HG02884 (cell line): ENCODE measurements at regions not wholly inside any gene's neighbourhood (a gene's known extent, or its start where the extent isn't known, plus 50 kb on each side); places are given as distances from the start of the nearest gene placed in this dataset.

Experiments
- ATAC-seq: cut with Tn5 transposase; IDR thresholded peaks from one replicate; pipeline ENCODE4 v1.9.1; 2021; ENCODE audit warnings: mild to moderate bottlenecking, moderate library complexity; ENCODE audit not compliant: unreplicated experiment

DNA sequence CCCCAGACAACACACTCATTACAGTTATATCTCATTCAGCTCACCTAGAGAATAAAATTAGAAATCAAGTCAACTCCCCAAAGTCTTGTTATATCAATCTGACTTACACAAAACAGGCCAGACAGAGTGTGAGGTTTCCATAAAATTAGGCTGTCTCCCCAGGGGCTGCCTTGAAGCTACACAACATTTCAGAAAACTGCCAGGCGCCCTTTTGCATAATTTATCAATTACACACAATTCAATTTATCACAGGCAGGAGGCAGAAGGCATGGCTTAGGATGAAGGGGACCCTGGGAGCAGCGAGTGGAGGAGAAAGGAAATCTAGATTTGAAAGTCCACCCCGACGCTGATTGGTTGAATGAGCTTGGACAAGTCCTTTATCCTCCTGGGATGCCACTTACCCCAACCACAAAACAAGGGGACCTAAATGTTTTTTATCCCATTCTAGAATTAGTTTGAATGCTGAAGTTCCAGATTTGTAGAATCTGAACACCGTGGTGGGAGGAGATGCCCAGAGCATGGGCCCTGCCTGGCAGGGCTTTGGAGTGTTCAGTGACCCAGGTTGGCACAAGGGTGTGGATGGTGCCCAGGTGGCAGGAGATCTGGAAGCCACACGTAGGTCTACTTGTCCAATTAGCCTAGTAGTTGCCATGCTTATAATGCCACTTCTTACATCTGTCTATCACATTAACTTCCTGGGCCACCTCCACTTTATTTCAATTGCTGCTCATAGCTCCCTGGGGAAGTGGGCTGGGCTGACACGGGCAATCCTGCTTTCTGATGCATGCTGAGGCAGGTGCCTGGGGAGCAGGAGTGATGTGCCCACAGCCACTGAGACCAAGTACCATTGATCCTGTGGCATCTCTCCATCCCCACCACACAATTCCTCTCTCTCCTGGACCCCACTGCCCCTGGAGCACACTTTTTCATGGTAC is 119.8 kb upstream of the TLE3 start:
- ATAC-seq, result no peak

GRCh38 chr15:70215951-70216350 is 118.2 kb upstream of the TLE3 start:
- no peak for ATAC-seq

DNA sequence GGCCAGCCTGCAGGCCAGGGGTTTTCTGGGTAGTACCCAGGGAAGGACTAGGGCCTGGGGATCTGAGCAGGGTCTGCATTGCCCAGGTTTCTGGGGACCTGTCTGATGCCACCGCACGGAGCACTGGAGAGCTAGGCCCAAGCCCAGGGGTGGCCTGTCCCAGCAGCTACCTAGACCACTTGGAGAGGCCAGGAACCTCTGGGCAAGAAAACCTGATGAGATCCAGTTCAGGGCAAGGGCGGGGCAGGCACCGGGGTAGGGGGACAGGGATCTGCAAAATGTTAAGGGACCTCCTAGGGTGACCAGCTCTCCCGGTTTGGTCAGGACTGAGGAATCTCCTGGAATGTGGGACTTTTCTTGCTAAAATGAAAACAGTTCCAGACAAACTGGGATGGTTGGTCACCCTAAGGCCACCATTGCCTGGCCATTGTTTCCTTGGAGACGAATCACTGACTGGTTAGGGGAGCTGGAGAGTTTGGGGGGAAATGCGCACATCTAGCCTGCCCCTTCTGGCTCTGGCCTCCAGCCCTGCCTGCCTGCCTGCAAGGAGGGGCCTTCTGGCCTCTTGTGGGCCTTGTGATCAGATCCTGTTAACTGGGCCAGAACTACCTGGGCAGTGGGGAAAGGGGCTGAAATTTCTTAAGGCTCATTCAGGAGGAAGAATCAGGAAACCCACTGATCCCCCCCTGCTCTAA is 117.4 kb upstream of the TLE3 start:
- ATAC-seq, result no peak

- ATAC-seq, result no peak
These were observed 116.6 kb upstream of the TLE3 start for GRCh38 chr15:70214276-70214675.

GRCh38 chr15:70213794-70214193 is 116.1 kb upstream of the TLE3 start:
- no peak for ATAC-seq

DNA sequence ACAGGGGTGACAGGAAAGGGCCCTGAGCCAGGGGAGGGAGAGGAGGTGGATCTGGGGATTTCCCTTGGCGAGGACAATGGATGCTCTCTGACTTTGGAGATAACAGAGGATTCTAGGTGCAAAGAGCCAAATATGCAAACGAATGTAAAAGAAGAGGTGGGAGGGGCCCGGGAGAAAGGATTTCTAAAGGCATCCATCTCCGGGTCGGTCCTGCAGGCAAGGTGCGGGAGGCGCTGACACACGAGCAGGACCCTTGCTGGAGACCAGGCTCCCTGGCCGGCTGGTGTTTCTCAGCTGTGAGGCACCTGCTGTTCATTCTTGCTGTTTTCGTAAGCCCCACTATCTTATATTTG is 115.2 kb upstream of the TLE3 start:
- no peak for ATAC-seq

DNA sequence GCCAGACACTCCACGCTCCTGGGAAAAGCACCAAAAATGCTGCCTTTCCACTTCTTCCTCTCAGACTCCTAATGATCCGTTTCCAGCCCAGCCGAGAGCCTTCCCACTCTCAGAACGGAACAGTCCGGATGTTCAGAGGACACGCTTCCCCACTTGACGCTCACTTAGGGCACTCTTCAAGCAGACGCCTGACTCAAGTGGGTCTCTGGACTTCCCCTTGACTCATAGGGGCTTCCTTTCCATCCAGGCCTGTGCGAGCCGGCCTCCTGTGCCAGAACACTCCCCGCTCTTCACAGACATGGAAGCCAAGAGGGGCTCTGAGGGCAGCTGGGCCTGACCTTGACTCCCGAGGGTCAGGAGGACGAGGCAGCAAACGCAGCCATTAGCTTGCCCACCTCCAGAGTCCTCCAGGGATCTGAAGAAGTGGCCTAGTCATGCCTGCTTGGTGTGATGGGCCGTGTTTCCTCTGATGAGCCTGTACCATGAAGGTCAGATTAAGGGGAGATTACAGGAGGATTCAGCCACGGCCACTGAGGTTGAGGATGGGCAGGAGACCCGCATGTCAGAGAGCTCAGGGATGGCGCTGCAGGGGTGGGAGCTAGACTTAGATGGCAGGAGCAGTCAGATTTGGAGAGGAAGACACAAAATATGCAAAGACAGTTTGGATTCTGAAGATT is 114.7 kb upstream of the TLE3 start:
- no peak for ATAC-seq

GRCh38 chr15:70210528-70210927 is 112.8 kb upstream of the TLE3 start:
- ATAC-seq, result no peak

GRCh38 chr15:70210076-70210475 is 112.4 kb upstream of the TLE3 start:
- no peak for ATAC-seq

DNA sequence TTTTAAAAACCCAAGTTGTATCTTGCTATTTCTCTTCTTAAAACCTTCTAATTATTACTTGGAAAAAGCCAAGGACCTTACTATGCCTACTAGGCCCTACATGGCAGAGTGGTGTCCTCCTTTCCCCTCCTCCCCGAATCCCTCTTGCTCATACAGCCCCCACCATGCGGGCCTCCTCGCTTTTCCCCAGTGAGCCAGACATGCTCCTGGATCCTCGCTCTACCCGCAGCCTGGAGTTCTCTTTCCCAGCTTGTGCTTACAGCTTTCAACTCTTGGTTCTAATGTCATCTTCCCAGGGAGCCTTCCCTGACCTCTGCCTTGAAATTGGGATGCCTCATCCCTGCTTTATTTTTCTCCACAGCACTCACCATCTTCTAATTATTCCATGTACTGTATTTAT is 111.8 kb upstream of the TLE3 start:
- no peak for ATAC-seq

DNA sequence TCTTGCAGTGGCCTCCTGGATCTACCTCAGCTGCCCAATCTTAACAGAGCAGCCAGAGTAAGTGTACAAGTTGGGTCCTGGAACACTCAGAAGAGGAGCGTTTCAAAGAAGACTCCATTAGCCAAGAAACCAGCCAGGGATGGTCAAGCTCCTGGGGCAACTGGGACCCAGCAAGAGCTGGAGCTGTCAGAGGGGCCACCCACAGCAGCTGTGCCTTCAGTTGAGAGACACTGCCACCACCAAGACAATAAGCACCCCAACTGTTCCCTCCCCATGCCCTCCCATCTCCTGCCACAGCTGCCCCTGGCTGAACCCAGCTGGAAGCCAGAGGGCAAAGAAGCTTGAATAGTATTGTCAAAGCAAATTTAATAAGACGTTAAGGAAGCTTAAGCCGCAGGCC is 110.6 kb upstream of the TLE3 start:
- ATAC-seq, result no peak

- no peak for ATAC-seq
These were observed 109.0 kb upstream of the TLE3 start for GRCh38 chr15:70206668-70207067.

GRCh38 chr15:70204652-70205051 is 106.9 kb upstream of the TLE3 start:
- no peak for ATAC-seq

DNA sequence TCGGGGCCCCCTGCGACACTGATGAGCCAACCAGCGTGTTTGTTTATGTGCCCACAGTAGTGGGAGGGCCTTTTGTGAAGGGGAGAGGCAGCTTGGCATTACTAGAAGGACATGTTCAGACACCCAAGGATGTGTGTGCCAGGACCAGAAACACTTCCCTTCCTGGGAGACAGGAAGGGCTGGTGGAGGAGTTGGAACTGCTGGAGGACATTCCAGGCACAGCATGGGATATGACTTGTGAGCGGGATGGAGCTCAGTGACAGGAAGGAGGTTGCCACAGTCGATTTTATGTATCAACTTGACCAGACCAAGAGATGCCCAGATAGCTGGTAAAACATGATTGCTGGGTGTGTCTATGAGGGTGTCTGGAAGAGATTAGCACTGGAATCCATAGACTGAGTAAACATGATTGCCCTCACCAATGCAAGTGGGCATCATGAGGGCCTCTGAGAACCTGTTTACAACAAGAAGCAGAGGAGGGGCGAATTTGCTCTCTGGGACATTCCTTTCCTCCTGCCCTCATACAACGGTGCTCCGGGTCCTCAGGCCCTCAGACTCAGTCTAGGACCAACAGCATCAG is 106.4 kb upstream of the TLE3 start:
- no peak for ATAC-seq

DNA sequence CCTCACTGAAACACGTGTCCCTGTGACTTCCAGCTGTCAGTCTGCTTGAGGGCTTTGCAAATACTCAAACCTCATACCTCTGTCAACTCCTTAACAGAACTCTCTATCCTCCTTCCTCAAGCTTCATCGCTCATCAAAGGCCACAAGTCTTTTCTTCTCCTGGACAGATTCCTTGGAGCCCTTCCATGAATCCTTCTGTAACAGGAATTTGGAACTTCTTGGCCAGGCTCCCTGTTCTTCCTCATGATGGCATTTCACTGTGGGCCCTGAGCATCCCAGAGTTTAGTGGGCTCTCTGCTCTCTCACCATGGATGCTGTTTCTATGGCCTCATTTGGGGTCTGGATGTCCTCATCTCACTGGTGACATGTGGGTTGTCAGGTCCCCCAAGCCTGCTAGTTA is 105.0 kb upstream of the TLE3 start:
- ATAC-seq, result no peak

DNA sequence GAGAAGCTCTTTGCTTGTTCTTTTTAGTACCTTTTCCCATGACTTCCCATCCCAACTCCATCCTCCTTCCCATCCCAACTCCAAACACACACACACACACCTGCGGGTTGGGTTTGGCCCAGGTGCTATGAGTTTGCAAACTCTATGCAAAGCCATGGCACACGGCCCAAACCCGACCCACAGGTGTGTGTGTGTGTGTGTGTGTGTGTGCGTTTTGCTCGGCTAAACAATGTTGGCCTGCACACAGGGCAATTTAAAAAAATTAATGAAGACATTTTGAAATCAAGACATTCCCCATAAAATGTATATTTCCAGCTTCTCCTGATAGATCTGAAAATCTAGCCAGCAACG is 103.7 kb upstream of the TLE3 start:
- no peak for ATAC-seq

DNA sequence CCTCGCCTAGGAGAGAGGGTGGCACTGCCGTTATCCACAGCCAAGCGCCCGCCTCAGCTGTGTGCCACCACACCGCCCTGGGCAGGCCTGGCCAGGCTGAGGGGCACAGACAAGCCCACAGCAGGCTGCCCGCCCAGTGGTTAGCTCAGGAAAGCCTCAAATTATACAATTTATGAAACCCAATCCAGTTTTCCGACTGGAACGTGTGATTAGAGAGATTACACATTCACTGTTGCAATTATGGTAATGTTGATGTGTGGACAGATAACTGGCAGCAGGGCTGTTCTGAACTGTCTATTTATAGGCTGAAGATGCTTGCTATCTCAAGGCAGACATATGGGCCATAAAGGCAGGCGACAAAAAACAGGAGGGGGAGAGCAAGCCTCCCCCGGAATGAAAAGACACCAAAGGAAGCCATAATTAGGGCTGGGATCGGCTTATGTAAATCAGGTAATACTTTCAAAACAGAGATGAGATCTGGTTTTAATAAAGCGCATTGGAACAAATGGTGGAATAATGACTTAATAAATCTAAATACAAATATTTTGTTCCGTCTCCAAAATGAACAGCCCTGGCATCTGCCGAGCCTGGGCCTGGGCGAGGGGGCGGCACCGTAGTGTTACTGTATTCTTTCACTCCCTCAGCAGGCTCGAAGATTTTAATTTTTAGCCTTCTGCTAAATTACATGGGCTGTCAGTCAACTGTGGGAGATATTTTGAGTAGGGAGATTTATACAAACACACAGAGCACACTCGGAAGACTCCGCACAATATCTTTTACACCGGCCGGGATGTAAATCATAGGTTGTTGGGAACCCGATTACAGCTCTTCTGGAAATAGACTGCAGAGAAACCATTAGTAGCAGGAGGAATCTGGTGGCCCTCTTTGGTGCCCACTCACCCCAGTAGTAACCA is 103.1 kb upstream of the TLE3 start:
- no peak for ATAC-seq

DNA sequence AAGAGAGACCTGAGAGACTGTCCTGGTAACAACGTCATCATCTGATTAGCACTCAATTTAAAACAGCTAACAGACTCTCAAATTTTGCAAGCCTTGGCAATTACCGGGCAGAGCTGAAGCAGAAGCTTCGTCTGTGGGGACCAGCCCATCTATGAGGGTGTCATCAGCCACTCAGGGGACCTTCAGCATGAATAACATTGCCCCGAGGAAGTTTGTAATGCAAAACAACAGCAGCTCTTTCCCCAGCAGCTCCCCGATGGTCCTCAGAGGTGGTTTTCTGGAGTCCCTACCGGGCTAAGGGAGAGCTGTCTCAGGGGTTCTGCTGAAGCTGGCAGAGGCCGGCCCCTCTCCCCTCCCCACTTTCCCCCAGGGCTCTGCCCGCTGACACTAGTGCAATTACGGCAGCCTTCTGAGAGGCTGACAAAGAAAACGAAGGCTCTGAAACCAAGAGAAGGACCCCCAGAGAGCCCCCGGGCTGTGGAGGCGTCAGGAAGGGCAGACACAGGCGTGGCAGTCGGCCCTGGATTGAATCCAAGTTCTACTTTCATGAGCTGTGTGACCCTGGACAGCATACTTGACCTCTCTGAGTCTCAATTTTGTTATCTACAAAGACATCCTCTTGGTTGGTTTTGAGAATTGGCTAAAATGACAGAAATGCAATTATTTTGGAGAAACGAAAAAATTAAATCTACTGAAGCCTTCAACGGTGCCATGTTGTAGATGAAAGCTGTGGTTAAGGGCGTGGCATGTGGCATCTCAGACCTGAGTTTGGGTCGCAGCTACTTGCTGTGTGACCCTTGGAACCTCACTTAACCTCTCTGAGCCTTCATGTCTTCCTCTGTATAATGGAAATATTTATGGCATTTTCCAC is 102.1 kb upstream of the TLE3 start:
- no peak for ATAC-seq

DNA sequence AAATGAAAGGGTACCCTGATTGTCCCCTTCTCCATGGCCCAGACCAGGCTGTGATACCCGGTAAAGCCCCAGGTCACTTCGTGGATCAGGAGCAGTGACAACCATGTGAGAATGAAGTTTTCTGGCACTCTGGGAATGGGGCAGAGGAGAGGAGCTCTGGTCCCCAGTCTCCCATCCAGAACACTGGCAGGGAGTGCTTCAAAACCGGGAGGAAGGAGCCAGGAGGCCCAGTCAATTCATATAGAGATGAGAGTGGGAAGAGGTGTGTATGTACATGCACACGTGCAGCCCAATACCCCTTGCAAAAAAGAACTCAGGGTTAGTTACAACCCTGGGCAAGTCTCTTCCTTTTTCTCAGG is 101.4 kb upstream of the TLE3 start:
- no peak for ATAC-seq
